ENCODE measurements at regions not wholly inside any gene's neighbourhood (a gene's known extent, or its start where the extent isn't known, plus 50 kb on each side); places are given as distances from the start of the nearest gene placed in this dataset.

GRCh38 chr9:16060436-16061129 is 507.7 kb downstream of the CCDC171 start:
- H3K27ac ChIP-seq (ENCODE audit: low read depth in 1 of 2, low read length in 2 of 2) = no peak overlapping the region
- H3K36me3 ChIP-seq (ENCODE audit: control insufficient read depth in 4 of 4, insufficient read depth in 3 of 4, low read depth in 1 of 4, low read length in 3 of 4) = no peaks in the 10 kb centered on the region
- peaks cover 0 to 2% (median 0%) of the 10 kb centered on the region in 4 donors for H3K9me3 ChIP-seq (ENCODE audit: control insufficient read depth in 4 of 4, low read length in 3 of 4)
- H3K4me3 ChIP-seq (ENCODE audit: low read depth in 1 of 3, low read length in 3 of 3) = no peak overlapping the region
- TF ChIP-seq TAF1 (conservative IDR thresholded peaks at IDR 0.05) = no peak
- TF ChIP-seq FOXA1 (IDR thresholded peaks at IDR 0.05) = no peak
- TF ChIP-seq YY1 (IDR thresholded peaks at IDR 0.05) = no peak
- TF ChIP-seq MAX (IDR thresholded peaks at IDR 0.05) = no peak
- TF ChIP-seq RAD21 (IDR thresholded peaks at IDR 0.05) = no peak
- no peak for TF ChIP-seq CTCF (IDR thresholded peaks at IDR 0.05; ENCODE audit: low read depth, low read length, missing input control)
- no peak for TF ChIP-seq REST (IDR thresholded peaks at IDR 0.05)
- no peak for TF ChIP-seq JUND (IDR thresholded peaks at IDR 0.05)
- no peak for DNase-seq (ENCODE audit: low spot score)
- WGBS = 72% methylated on average over 3 of the region's 3 CpGs
- no peaks in the 10 kb centered on the region for H3K27me3 ChIP-seq (ENCODE audit: control insufficient read depth in 4 of 4, insufficient read depth in 4 of 4, low read length in 3 of 4)
- no peak overlapping the region for H3K9ac ChIP-seq (ENCODE audit: low read depth in 1 of 2, low read length in 2 of 2)
- H3K4me1 ChIP-seq (ENCODE audit: control insufficient read depth in 4 of 4, insufficient read depth in 4 of 4, low read length in 3 of 4) = no peaks in the 10 kb centered on the region

- Histone ChIP-seq H3K36me3 (ENCODE audit: control insufficient read depth in 4 of 4, insufficient read depth in 3 of 4, low read depth in 1 of 4, low read length in 3 of 4) (no peaks in the 10 kb centered on the region), H3K4me1 (ENCODE audit: control insufficient read depth in 4 of 4, insufficient read depth in 4 of 4, low read length in 3 of 4) (no peaks in the 10 kb centered on the region), H3K9ac (ENCODE audit: low read depth in 1 of 2, low read length in 2 of 2) (no peak overlapping the region), H3K4me3 (ENCODE audit: low read depth in 1 of 3, low read length in 3 of 3) (no peak overlapping the region), H3K9me3 (ENCODE audit: control insufficient read depth in 4 of 4, low read length in 3 of 4) (peaks cover 0 to 2% (median 0%) of the 10 kb centered on the region in 4 donors), H3K27ac (ENCODE audit: low read depth in 1 of 2, low read length in 2 of 2) (no peak overlapping the region), H3K27me3 (ENCODE audit: control insufficient read depth in 4 of 4, insufficient read depth in 4 of 4, low read length in 3 of 4) (no peaks in the 10 kb centered on the region)
- DNase-seq (ENCODE audit: low spot score) = no peak
- 90% methylated on average over 9 of the region's 9 CpGs for WGBS
- TF ChIP-seq YY1 (IDR thresholded peaks at IDR 0.05) (no peak), RAD21 (IDR thresholded peaks at IDR 0.05) (no peak), ZBTB33 (IDR thresholded peaks at IDR 0.05) (no peak), FOXA2 (IDR thresholded peaks at IDR 0.05) (no peak), ATF3 (IDR thresholded peaks at IDR 0.05) (no peak), FOXA1 (IDR thresholded peaks at IDR 0.05) (no peak), HNF4A (conservative IDR thresholded peaks at IDR 0.05) (no peak), JUND (IDR thresholded peaks at IDR 0.05) (no peak), SP1 (IDR thresholded peaks at IDR 0.05) (no peak), CTCF (IDR thresholded peaks at IDR 0.05; ENCODE audit: low read depth, low read length, missing input control) (no peak), EGR1 (IDR thresholded peaks at IDR 0.05; ENCODE audit: low read depth in 2 of 2) (no peak), RXRA (IDR thresholded peaks at IDR 0.05) (no peak)
Observed at GRCh38 chr9:16062542-16063240, 509.8 kb downstream of the CCDC171 start.

Data from liver (tissue), 8 donors.